ENCODE measurements at regions not wholly inside any gene's neighbourhood (a gene's known extent, or its start where the extent isn't known, plus 50 kb on each side); places are given as distances from the start of the nearest gene placed in this dataset.

GRCh38 chr6:21310568-21311140 is 282.9 kb upstream of the SOX4 start:
- TF ChIP-seq, protein P1, sequence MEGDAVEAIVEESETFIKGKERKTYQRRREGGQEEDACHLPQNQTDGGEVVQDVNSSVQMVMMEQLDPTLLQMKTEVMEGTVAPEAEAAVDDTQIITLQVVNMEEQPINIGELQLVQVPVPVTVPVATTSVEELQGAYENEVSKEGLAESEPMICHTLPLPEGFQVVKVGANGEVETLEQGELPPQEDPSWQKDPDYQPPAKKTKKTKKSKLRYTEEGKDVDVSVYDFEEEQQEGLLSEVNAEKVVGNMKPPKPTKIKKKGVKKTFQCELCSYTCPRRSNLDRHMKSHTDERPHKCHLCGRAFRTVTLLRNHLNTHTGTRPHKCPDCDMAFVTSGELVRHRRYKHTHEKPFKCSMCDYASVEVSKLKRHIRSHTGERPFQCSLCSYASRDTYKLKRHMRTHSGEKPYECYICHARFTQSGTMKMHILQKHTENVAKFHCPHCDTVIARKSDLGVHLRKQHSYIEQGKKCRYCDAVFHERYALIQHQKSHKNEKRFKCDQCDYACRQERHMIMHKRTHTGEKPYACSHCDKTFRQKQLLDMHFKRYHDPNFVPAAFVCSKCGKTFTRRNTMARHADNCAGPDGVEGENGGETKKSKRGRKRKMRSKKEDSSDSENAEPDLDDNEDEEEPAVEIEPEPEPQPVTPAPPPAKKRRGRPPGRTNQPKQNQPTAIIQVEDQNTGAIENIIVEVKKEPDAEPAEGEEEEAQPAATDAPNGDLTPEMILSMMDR (IDR thresholded peaks at IDR 0.05) = no peak
- no peak for TF ChIP-seq POLR2A (IDR thresholded peaks at IDR 0.05)
